IPS-NIHi11 (cell line): ENCODE measurements at regions not wholly inside any gene's neighbourhood (a gene's known extent, or its start where the extent isn't known, plus 50 kb on each side); places are given as distances from the start of the nearest gene placed in this dataset.
"Not testable (repeated sequence)": the region's sequence is repeated elsewhere in the genome, so short reads cannot be mapped to it uniquely, and the experiment has no call there.

Experiments
- DNase-seq: peaks from one replicate; pipeline ENCODE4 v3.0.0; 2012; ENCODE audit warnings: mixed read lengths, low spot score

DNA sequence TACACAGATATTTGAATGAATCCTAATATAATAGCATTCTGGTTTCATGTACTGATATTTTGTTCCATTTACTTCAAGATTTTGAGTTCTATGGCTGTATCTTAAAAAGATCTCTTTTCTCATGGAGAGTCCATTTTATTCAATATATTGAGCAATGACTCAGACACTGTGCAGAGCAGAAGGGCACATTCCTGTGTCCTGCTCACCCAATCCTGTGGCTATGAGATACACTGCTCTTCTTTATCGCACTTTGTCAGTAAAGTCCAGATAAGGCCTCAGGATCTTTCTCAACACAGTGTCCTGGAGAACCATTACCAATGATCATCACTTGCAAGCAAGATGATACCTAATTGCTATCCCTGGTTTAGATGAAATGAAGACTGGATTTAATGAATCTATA, 155.0 kb downstream of the CYSLTR2 start:
- no peak for DNase-seq

- no peak for DNase-seq
Measured at GRCh38 chr13:48810013-48810412, 156.3 kb downstream of the CYSLTR2 start.

DNA sequence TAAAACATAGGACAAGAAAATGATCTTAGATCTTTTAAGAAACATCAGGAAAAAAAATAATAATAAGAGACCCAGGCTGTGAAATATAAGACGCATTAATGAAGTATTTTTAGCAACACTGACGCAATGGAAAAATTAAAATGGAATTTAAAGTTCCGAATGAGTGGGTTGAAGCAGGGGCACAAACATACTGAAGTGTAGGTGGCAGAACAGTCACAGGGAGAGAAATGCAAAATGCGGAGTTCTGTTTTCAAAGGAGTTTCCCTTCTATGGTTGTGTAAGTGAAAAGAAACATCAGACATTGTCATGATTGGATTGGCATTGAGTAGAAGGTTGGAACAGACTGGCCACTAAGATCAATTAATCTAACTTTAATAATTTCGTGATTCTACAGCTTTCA, 159.8 kb downstream of the CYSLTR2 start:
- no peak for DNase-seq

GRCh38 chr13:48816700-48817099, 159.0 kb upstream of the FNDC3A start:
- no peak for DNase-seq

DNA sequence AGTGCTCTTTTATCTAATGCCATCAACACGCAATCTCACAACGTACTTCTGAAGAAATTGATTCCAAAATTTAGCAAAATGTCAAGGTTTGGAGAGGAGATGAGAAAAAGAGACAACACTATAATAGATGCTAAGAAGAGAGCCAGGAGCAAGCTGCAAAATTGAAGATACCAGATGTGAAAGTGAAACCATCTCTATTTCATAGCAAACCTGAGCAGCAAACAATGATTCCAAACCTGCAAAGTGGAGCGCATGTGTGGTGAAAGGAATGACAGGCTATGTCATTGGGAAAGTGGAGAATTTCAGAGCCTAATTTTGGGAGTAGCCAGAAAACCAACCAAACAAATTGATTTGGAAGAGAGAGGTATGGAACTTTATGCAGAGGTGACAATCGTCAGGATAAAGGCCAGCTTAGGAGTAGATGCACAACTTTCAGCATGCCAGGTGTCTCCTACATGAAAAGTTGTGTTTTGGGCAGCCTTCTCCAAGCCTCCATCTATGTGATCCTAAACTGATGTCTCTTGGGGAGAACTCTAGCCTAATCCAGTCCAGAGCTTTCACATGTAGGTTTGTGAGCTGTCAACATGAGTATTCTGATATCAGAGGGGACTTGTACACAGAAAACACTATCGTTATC, 158.4 kb upstream of the FNDC3A start:
- DNase-seq = no peak

- DNase-seq = no peak
Measured at GRCh38 chr13:48818495-48819356, 157.0 kb upstream of the FNDC3A start.

GRCh38 chr13:48819376-48819775, 156.3 kb upstream of the FNDC3A start:
- DNase-seq = no peak

GRCh38 chr13:48819899-48820298, 155.8 kb upstream of the FNDC3A start:
- DNase-seq = no peak

DNA sequence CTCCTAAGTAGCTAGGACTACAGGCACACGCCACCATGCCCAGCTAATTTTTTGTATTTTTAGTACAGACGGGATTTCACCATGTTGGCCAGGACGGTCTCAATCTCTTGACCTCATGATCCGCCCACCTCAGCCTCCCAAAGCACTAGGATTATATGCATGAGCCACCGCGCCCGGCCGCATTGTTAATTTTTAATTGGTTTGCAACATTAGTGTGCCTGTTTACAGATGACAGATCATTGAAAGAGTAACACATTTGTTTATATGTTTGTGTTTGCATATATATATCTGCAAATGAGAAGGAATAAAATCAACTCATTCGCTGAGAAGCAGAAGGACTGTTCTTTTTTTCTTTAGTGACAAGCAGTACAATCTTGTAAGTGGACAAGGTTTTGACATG, 152.2 kb upstream of the FNDC3A start:
- not testable (repeated sequence) for DNase-seq

- no peak for DNase-seq
Measured at GRCh38 chr13:48826039-48826438, 149.7 kb upstream of the FNDC3A start.

- DNase-seq = not testable (repeated sequence)
Measured at GRCh38 chr13:48826922-48827454, 148.7 kb upstream of the FNDC3A start.

GRCh38 chr13:48827709-48828108, 148.0 kb upstream of the FNDC3A start:
- DNase-seq = no peak

DNA sequence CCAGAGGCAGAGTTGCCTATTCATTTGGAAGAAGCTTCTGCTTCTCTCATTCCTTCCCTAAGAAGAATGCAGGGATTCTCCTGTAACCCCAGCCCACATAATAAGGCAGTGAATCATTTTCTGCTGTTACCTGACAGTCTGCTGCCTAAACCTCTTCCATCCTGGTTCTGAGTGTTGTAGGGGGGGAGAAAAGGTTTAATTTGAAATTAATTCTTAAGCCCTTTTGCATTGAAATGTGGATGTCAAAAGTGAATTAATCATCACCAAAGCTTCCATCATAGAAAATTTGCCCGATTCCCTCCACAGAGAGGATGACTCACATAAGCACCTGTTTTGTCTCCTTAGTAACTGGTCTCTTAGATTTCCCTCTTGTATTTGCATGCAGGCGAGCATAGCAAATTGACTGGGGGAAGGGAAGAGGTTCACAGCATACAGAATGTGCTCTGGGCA, 146.7 kb upstream of the FNDC3A start:
- DNase-seq = no peak

- DNase-seq = no peak
Measured at GRCh38 chr13:48829536-48829935, 146.2 kb upstream of the FNDC3A start.

DNA sequence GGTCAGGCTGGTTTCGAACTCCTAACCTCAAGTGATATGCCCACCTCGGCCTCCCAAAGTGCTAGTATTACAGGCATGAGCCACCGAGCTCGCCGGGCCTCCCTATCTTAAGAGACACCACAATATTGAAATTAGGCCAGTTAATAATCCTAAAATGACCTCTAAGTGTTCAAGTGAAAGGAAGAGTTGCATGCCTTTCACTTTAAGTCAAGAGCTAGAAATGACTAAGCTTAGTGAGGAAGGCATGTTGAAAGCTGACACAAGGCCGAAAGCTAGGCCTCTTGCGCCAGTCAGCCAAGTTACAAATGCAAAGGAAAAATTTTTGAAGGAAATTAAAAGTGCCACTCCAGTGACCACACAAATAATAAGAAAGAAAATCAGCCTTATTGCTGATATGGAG, 144.5 kb upstream of the FNDC3A start:
- DNase-seq = no peak

DNA sequence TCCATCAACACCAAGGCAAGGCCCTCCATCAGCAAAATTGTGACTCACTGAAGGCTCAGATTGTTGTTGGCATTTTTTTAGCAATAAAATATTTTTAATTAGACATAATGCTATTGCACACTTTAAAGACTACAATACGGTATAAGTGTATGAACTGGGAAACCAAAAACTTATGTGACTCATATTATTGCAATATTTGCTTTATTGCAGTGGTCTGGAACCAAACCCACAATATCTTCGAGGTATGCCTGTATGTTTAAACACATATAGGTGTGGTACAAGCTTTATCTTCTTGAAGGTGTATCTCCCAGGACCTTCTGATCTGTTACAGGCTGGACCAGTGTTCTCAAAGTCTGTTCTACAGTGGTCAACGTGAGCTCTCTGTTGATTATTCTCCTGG, 142.3 kb upstream of the FNDC3A start:
- DNase-seq = no peak

DNA sequence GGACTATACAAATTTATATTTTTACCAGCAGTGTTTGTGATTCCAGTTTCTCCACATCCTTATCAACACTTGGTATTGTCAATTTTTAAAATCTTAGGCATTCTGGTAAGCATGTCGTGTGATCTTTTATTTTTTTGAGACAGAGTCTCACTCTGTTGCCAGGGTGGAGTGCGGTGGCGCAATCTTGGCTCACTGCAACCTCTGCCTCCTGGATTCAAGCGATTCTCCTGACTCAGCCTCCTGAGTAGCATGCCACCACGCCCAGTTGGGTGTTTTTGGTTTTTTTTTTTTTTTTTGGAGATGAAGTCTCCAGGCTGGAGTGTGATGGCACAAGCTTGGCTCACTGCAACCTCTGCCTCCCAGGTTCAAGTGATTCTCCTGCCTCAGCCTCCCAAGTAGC, 140.4 kb upstream of the FNDC3A start:
- DNase-seq = not testable (repeated sequence)

DNA sequence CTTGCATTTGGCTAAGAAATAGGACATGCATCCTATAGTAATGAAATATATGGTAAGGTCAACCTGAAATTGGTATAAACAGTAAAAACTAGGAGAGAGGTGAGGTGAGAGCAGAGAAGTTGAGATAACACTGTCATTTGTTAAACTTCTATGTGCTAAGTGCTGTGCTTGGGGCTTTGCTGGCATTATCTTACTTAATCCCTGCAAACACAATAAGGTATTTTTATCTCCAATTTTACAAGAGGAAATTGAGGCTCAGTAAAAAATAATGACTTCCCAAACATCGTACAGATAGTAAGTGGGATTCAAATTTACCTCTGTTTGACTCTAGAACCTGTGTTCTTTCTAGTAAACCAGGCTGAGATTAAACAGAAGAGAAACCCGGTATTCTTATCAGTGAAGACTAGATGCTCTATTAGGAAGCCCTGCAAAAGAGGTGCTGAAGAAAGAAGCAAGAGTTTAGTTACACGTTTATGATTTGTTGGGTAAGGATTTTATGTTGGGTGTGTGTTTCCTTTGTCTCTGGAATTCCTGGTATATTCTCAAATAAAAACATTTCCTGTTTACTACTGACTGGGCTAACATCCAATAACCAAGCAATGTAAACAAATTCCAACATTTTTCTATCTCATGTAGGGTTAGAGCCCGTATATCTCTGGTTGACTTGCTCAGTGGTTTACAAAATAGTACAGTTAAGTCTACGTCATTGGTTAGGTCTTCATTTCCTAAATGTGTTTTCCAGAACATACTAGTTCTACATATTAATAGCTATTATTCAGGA, 137.3 kb upstream of the FNDC3A start:
- DNase-seq = no peak

GRCh38 chr13:48839171-48839570, 136.5 kb upstream of the FNDC3A start:
- no peak for DNase-seq

- no peak for DNase-seq
Measured at GRCh38 chr13:48840366-48840765, 135.3 kb upstream of the FNDC3A start.

DNA sequence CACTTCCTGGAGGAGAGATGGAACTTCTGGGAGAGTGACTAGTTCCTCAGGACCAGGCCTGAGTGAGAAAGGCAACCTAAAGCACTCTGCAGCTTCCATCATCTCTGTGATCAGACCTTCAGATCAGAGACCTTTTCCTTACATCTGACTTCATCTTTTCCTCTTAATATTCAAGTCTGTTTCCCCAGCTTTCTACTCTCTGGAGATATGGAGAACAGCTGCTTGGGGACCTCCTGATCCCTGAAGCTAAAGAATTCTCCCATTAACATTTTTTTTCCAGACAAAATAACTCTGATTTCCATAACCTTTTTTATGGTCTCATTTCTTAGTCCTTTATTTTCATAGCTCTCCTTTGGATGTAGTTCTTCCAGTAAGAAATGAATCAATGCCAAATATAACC, 133.4 kb upstream of the FNDC3A start:
- no peak for DNase-seq

DNA sequence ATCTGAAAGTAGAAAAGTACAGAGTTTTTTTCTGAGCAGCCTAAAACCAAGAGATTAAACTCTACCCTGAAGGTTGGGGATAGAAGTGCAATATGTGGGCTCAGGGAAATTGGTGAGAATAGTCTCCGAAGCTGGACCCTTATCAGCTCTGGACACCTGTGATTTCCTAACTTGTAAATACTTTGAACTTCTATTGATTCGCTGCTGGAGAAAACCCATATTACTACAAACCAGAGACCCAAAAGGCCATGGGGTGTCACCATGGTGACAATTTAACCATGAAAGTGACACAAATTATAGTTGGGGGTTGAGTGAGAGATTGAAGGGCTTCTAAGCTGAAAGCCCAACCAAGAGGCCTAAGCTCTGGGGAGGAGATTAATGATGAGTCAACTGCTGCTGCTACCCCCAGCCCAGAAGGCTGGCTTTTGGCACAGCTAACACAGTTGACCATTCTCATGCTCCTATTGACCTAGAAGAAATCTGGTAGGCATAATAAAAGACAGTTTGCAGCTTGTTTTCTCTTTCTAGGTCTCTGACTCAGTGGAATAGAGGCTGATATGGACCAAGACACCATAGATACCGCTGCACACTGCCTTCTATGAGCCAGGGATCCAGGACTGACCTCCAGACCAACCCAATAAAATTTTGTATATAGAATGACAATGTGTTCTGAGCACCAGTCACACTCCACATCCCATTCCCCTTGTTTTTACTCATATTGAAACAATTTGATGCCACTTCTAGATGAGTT, 131.9 kb upstream of the FNDC3A start:
- DNase-seq = no peak
